IPS-NIHi7 (cell line): ENCODE measurements at regions not wholly inside any gene's neighbourhood (a gene's known extent, or its start where the extent isn't known, plus 50 kb on each side); places are given as distances from the start of the nearest gene placed in this dataset.

ENCODE experiments used
- DNase-seq: peaks from one replicate; pipeline ENCODE4 v3.0.0; 2012; ENCODE audit warnings: mixed read lengths; ENCODE audit errors: extremely low spot score

DNA sequence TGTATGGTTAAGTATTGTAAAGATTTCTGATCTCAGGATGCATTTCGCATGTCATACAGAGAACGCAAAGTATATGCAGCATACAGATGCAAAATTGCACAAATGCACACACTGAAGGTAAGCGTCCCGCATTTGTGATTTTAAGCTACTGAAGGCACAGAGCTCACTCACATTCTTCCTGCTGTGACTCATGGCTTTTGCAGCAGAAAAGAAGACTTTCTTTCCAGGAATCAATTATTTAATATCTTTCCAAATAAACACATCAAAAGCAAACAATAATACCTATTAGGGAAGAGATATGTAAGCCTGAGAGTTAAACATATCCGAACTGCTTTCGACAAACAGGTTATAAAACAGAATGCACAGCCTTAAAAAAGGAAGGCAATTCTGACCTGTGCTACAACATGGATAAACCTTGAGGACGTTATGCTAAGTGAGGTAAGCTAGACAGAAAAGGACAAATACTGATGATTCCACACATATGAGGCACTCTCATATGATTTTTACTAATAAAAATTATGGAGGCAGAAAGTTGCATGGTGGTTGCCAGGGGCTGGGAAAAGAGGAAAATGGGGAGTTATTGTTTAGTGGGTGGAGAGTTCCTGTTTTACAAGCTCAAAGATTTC lies 109.0 kb downstream of the TFAP2A start:
- DNase-seq, result no peak

DNA sequence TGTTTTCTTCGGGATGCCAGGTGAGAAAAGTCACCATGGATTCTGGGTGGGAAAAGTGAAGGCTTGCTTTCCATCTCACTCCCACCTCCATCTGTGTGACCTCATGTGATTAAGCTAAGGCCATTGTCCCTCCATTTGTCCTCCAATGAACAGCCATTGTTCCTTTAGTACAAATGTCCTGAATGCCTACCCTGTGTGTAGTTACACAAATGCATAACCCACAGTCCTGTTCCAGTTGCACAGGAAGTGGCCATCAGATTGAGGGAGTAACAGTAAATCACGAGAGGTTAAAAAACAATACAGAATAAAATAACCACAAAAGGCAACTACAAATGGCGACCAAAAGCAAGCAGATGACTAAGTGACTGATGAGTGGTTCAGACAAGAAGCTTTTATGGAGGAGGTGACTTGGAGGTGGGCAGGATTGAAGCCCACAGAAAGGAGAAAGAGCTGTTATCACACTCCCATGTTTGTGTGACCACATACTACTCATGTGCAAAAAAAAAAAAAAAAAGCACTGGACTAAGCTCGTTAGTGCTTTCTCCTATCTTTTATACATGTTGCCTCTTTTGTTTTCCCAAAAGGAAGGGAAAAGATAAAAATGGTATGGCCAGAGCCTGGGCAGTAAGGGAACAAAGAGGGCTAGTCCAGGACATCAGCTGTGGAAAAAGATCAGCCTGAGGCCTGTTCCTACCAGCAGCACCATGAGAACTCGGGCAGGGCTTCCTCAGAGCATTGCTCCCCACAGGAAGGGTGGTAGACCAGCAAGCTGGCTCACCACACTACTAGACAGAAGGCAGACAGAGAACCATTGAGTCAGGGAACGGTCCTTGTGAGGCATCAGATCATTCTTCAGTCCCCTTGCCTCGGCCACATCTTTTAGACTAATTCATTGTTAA lies 111.0 kb downstream of the TFAP2A start:
- no peak for DNase-seq

DNA sequence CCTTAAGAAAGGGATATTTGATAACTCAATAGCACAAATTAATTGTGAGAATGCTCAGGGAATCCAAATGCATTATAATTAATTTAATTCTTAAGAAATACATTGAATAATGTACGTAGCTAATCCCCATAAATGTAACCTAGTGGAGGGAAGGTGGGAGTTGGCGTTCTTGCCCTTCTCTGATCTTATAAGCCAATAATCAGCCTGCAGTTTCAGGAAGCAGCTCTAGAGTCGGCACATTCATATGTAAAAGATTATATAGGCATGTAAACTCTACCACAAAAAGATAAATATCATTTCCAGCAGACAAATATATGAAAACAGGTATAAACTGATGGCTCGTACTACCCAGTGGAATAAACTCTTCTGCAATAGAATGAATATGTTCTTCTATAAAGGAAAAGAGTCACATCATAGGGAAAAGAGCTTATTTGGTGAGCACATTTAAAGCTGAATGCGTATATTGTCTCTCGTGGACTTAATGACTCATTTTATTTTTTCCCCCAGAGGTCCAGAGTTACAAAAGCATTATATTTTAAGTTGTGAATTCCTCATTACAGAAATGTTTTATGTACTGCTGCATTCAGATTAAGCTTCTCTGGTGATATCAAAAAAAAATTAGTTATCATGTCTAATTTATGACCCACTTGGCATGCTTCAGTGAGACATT lies 112.2 kb downstream of the TFAP2A start:
- no peak for DNase-seq

DNA sequence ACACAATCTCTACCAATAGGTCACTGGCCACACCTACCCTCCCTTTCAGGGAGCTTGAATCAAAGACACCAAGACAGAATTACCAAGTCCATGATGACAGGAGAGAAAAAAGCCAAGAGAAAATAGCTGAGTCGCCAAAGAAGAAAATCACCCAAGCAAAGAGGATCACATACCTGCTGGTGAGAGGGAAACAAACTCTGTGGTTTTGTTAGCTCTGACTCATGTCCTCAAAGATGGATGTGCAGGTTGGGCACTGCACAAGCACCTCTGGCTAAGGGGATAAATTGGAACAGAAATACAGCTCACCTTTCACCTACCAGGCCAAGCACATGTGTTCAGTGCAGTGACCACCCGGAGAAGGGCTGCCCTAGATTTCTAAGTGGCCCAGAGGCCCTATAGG lies 114.8 kb downstream of the TFAP2A start:
- DNase-seq, result no peak

DNA sequence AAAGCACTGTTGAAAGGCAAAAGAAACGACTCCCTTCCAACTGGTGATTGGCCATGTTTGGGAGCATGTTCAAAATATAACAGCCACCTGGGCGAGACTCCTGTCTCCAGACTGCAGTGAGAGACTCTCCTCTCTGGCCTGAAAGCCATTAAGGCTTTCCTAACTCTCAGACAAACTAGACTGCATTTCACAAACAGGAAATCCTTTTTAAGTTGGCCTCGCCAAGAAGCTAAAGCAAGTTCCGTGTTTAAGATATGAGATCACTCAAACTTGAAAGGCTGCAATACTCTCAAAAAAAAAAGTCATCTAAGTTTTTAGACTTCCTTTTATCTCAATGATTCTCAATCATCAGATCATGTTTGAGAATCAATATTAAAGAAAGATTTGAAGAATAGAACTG lies 117.0 kb downstream of the TFAP2A start:
- no peak for DNase-seq

DNA sequence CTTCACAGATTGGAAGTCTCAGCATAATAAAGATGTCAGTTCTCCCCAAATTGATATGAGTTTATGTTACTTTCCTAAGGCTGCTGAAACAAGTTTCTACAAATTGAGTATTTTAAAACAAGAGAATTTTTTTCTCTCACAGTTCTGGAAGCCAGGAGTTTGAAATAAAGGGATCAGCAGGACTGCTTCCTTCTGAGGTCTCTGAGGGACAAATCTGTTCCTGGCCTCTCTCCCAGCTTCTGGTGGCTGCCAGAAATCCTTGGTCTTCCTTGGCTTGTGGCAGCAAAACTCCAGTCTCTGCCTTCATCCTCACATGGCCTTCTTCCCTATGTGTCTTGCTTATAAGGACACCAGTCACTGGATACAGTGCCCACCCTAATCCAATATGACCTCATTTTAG lies 136.1 kb downstream of the TFAP2A start:
- no peak for DNase-seq

DNA sequence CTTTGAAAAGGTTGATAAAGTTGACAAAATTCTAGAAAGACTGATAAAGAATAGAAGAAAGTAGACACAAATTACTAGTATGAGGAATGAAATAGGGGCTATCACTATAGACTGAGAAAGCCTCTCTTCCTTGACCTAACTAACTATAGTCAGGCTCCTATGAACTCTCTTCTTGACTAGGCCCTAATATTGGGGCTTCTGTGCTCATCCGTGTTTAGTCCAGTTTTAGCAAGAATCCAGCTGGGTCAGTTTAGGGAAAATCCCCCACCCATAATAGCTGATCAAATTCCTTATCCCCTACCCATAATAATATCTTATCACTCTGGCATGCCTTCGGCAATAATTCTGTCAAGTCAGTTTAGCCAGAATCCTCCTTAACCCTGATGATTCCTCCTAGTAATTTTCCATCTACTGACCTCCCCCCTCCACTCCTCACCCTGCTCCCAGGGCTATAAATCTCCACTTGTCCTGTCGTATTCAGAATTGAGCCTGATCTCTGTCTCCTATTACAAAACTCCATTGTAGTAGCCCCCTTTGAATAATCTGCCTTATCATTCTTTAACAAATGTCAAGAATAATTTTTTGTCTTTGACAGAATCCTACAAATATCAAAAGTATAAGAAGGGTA lies 138.1 kb downstream of the TFAP2A start:
- DNase-seq, result no peak

DNA sequence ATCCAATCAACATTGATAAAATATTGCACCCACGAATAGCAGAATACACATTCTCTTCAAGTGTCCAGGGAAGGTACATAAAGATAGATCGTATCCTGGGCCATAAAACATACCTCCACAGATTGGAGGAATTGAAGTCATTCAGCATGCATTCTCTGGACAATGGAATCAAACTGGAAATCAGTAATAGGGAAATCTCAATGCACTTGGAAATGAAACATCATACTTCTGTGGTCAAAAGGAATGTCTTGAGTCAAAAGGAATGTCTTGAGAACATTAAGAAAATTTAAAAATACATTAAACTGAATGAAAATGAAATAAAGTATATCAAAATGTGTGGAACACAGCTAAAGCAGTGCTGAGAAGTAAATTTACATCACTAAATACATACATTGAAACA lies 138.8 kb downstream of the TFAP2A start:
- no peak for DNase-seq

DNA sequence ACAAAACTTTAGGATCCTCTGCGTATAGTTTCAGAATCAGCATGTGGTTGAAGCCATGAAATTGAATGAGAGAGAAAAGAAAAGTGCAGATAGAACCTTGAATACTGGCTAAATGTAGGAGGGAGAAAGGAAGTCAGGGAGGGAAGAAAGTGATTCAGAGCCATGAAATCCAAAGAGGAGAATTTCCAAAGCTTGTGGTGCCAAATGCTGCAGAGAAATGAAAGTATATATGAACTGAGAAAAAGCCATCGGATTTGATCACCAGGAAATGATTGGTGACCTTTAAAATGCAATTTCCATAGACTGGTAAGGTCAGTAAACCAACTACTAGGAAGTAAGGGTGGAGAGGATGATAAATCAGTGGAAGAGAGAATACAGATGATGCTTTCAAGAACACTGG lies 142.3 kb downstream of the TFAP2A start:
- no peak for DNase-seq

DNA sequence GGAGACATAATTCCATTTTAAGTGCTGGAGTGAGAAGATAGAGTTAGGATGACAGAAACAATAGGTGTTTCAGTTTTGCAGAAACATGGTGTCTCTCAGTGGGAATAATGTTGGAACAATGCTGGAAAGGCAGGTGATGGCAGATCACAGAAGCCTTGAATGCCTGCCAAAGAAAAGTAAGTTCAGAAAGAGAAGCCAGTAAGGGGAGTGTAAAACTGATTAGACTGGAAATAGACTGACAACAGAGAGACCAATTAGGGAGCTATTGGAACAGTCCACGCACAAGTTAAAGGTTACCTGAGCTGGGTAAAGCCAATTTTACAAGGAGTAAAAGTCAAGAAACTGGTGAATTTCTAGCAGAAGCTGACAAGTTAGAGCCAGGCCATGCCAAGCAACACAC lies 142.9 kb downstream of the TFAP2A start:
- DNase-seq, result no peak

DNA sequence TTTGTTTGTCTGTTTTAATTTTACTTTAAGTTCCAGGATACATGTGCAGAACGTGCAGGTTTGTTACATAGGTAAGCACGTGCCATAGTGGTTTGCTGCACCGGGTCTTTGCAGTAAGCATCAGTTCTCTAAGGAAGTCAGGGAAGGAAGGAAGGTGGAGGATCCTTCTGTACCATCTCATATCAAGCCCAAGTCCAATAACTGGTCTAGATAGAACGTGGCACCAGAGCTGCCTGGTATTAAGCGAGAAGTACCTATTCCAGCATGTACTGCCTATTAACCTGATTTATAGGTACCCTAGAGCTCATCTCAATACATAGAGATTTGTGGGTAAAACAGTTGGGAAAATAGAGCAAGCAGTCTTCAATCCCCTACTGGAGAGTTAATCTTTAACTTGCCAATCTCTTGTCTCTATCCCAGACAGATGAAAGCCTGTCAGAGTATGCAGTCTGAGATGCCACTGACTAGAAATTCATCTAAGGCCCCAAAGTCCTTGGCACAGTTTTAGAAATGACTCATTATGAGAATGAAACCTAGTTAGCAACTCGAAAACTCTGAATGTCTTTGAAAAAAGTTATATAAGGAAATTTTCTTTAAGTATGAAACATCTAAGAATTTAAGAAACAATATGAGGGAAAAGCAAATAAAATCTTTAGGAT lies 144.9 kb downstream of the TFAP2A start:
- no peak for DNase-seq

DNA sequence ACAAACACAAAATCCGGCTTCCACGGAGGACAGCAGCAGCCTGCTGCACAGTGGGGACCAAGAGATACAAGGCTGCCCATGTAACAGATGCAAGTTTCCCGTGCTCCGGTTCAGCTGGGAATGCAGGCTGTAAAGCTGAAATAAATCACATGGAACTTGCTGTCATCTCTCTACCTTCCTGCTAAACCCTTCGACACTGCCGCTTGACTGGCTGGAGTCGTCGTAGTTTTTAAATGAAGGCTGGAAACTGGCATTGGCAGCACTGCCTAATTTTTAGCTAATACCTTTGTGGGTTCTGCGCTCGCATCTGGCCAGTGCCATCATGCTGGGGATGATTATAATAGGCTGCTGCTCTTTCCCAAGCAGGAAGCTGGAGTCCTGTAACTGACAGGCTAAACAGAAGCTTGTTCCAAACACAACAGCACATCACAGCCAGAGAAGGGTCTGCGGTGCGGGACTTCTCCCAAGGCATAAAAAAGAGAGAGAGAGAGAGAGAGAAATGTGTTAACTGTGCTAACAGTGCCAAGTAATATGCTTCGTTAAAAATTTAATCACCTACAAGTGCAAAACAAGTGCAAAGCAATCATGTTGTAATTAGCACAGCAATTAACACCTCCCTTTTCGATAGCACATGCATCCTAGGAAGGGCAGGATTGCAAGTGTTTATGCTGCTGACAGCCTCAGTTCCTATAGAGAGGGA lies 146.1 kb downstream of the TFAP2A start:
- peak; percentile 23 for DNase-seq

DNA sequence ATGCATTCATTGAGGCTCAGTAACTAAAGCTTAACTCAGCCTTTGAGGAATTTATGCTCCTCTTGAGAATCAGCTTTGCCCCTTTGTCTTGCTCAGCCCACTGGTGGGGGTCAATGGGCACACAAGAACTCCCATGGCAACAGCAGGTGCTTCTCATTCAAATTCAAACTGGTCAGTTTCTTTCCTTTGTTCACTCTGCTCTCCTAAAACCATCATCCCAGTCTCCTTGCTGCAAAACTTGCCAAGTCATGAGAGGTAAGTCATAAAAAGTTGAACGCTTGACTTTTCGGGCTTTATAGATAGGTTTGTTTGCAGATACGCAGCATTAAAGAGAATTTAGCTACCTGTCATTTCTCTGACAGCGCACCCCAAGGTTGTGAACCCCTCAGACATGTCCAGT lies 146.8 kb downstream of the TFAP2A start:
- DNase-seq, result peak; percentile 41

DNA sequence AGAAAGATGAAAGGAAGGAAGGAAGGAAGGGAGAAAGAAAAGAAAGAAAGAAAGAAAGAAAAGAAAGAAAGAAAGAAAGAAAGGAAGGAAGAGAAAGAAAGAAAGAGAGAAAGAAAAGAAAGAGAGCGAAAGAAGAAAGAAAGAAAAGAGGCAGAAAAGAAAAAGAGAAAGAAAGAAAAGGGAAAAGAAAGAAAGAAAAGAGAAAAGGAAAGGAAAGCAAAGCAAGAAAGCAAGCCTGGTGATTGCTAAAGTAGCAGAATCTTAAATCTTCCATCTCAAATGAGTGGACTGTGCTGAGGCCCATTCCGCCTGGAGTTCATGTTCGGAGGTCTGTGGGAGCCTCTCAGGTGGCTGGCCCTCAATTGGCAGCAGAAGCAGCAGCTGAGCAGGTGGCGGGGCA lies 148.4 kb downstream of the TFAP2A start:
- DNase-seq, result no peak

DNA sequence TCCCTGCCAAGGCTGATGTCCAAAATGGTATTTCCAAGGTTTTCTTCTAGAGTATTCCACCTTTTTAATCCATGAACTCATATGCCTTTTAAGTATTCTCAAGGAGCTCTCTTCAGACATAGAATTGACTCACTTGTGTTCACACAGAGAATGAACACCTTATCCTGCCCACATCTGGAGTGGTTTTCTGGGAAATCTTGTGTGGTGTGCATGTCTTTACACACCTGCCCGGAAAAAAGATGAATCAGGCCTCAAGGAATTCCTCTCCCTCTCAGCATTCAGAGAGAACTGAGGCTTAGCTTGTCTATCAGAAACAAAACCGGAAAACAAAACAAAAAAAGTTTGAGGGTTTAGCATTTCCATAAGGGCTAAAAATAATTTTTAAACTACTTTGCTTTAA lies 148.8 kb downstream of the TFAP2A start:
- DNase-seq, result no peak

DNA sequence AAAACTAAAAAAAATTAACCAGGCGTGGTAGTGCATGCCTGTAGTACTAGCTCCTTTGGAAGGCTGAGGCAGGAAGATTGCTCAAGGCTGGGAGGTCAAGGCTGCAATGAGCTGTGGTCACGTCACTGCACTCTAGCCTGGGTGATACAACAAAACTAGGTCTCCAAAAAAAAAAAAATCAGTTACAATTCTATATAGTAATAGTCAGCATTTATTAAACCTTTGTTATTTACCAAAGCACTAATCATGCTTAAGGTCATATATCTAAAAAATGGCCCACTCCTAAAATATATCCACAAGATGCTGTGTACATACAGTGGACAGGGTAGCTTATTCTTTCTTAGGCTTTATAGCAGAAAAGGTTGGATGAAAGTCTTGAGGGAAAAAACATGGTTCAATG lies 152.4 kb downstream of the TFAP2A start:
- DNase-seq, result no peak

DNA sequence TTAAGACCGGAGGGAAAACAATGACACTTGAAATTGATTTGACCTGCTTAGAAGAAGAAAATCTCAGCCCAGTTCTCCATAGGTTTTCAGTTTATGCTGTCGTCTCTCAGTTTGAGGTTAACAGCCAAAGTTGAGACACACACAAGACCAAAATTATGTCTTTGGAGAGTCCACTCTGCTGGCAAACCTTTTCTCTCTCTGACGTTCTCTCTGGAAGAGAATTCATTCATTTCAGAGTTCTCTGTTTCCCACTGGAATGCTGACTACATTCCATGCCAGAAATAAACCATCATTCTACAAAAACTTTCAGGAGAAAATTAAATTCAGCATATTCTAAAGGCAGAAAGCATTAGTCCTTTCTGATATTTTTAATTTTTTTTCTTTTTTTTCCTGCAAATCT lies 155.2 kb downstream of the TFAP2A start:
- DNase-seq, result no peak

DNA sequence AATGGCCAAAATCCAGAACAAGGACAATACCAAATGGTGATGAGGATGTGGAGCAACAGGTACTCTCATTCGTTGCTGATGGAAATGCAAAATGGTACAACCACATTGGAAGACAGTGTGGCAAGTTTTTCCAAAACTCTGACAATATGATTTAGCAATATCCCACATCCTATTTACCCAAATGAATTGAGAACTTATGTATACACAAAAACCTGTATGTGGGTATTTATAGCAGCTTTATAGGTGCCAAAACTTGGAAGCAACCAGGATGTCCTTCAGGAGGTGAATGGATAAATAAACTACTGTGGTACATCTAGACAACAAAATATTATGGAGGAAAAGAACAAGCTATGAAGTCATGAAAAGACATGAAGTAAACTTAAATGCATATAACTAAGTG lies 156.5 kb downstream of the TFAP2A start:
- DNase-seq, result no peak

DNA sequence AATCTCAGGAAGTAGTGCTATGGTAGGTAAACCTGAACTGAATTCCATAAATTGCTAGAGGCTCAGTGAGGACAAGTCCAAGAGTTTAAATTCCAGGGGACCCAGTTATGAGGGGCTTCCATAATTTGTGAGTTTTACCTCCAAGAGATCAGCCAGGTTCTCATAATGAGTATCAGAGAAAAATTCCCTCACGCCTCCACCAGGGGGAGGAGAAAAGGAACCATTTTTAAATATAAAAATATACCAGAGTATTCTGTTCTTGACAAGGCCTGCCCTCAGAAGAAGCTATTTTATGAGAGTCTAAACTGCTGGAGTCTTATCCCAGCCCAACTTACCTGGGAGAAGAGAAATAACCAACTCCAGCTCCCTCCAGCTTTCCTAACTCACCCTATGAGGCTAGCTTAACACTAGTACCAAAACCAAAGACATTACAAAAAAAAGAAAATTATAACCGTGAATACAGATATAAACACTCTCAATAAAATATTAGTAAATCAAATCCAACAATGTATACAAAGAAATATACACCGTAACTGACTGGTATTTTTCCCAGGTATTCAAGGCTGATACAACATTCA lies 158.7 kb downstream of the TFAP2A start:
- DNase-seq, result peak; percentile 37

DNA sequence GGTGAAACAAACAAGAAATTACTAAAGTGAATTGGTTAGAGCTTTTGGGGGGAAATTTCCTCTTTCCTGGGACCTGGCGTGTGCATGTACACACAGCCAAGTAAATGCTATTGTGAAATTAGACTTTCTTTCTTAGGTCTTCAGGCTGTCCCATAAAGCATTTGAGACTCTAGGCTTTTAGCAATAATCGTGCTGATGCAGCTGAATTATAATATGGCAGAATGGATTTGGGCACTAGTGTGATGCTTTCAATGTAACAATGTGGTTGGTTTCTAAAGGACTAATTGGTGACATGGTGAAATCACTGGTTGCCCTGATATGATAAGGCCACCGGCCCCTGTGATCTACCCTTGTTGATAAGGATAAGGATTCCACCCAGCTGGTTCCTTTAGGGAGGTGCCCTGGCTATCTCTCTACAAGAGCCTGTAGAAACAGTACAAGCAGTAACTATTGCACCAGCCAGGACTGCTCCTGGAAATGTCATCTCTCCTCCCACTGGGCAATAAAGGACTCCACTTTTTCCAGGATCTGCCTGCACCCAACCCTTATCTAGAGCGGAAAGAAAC lies 164.1 kb downstream of the TFAP2A start:
- DNase-seq, result no peak
